ENCODE measurements at regions not wholly inside any gene's neighbourhood (a gene's known extent, or its start where the extent isn't known, plus 50 kb on each side); places are given as distances from the start of the nearest gene placed in this dataset.

DNA sequence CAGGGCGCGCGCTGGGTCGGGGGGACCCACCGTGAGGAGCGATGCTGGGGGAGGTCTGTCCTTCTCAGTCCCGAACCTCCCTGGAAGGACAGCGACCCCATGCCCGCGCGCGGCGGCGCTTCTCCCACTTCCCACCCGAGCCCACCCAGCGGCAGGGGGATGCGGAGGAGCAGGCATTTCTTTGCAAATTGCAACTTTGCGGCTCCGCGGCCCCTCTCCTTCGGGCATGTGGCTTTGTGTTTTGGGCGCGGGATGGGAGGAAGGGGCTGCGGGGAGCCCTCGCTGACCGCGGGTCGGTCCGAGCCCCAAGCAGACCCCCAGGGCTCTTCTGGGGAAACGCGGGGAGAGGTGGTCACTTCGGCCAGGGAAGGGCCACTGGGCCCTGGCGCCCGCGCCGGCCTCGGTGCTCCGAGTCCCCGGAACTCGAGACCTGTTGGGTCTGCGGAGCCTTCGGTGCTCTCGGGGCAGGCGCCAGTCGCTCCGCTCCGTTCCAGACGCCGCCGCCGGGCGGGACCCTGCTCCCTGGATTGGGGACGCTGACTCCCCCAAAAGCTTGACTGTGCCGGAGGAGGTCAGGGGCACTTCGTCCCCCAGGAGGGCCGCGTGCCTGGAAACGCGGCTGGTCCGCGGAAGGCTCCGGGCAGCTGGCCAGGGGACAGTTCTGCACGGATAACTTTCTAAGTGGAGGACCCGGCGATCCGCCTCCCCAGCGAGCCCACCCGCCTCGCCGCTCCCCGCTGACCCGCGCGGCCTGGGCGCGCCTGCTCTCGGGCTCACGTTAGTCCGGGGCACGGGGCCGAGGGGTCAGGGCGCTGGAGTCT lies 164.2 kb upstream of the DPP6 start:
- peaks cover 25 to 41% (median 36%) of the 10 kb centered on the region in 3 donors for H3K27me3 ChIP-seq
- H3K9me3 ChIP-seq: no peaks in the 10 kb centered on the region
- peaks cover 0 to 5% of the 10 kb centered on the region in 2 donors for H3K4me1 ChIP-seq
- in situ Hi-C loops (cut with MboI; ENCODE audit: low sequenced_read_pairs in 4 of 4): no loop called here
- ATAC-seq (no peak), DNase-seq (no peak)
- no peaks in the 10 kb centered on the region for H3K36me3 ChIP-seq
- peak overlapping the region; percentile 32 to 41 (median 36) for H3K4me3 ChIP-seq
- no peak for TF ChIP-seq POLR2A (IDR thresholded peaks at IDR 0.05)
- TF ChIP-seq, protein P1, sequence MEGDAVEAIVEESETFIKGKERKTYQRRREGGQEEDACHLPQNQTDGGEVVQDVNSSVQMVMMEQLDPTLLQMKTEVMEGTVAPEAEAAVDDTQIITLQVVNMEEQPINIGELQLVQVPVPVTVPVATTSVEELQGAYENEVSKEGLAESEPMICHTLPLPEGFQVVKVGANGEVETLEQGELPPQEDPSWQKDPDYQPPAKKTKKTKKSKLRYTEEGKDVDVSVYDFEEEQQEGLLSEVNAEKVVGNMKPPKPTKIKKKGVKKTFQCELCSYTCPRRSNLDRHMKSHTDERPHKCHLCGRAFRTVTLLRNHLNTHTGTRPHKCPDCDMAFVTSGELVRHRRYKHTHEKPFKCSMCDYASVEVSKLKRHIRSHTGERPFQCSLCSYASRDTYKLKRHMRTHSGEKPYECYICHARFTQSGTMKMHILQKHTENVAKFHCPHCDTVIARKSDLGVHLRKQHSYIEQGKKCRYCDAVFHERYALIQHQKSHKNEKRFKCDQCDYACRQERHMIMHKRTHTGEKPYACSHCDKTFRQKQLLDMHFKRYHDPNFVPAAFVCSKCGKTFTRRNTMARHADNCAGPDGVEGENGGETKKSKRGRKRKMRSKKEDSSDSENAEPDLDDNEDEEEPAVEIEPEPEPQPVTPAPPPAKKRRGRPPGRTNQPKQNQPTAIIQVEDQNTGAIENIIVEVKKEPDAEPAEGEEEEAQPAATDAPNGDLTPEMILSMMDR (IDR thresholded peaks at IDR 0.05 in 4 of 5, conservative IDR thresholded peaks at IDR 0.05 in 1 of 5): no peak
- no peak overlapping the region for H3K27ac ChIP-seq
- intact Hi-C loops (cut with DNase I; ENCODE audit: low total_unique reads): no loop called here

DNA sequence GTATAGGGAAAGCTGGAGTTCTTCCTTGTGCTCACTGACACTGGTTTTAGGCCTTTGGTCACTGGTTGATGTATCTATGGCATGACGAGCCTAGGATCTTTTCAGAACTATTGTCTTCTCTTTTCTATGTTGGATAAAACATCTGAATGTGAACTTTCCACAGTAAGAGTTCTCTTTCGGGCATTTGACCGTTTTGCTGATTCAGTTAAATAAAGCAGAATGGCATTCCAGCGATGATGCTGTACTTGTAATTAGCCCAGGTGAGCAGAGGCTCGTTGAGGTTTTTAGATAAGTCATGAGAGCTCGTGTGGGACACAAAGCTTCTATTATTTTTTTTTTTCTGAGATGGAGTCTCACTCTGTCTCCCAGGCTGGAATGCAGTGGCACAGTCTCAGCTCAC lies 160.2 kb upstream of the DPP6 start:
- Histone ChIP-seq H3K4me3 (no peak overlapping the region), H3K9me3 (no peaks in the 10 kb centered on the region), H3K27me3 (peaks cover 18 to 29% (median 25%) of the 10 kb centered on the region in 3 donors)

DNA sequence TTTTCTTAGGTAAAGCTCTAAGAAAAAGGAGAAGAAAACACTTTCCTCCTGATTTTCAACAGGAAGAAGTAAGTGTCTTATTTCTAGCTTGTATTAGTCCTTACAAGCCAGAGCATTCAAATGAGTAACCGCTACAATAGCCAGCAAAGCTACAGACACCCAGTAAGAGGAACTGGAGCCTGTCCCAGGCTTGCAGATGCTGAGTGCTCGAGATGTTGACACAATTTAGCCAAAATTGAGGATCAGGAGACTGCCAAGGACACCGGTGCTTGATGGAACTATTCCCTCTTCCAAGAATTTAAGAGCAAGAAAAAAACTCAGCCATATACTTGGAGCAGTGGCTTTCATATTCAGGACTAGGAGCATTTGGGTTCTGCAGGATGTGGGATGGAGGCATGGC lies 149.3 kb upstream of the DPP6 start:
- TF ChIP-seq, protein P1 (IDR thresholded peaks at IDR 0.05 in 4 of 5, conservative IDR thresholded peaks at IDR 0.05 in 1 of 5): no peak
- TF ChIP-seq POLR2A (IDR thresholded peaks at IDR 0.05): no peak
- Histone ChIP-seq H3K27me3 (no peaks in the 10 kb centered on the region), H3K9me3 (no peaks in the 10 kb centered on the region), H3K4me3 (no peak overlapping the region), H3K36me3 (no peaks in the 10 kb centered on the region), H3K4me1 (no peaks in the 10 kb centered on the region), H3K27ac (no peak overlapping the region)
- ATAC-seq: no peak
- in situ Hi-C loops (cut with MboI; ENCODE audit: low sequenced_read_pairs in 4 of 4) (no loop called here), intact Hi-C loops (cut with DNase I; ENCODE audit: low total_unique reads) (no loop called here)
- DNase-seq: peak in 1 of 2 donors; percentile 42

More for the DNA sequence above, 160.2 kb upstream of the DPP6 start:
- ATAC-seq (no peak), DNase-seq (no peak)
- TF ChIP-seq, protein P1 (IDR thresholded peaks at IDR 0.05 in 4 of 5, conservative IDR thresholded peaks at IDR 0.05 in 1 of 5): no peak
- no peak for TF ChIP-seq POLR2A (IDR thresholded peaks at IDR 0.05)
- Histone ChIP-seq H3K27ac (no peak overlapping the region), H3K4me1 (peaks cover 0 to 5% of the 10 kb centered on the region in 2 donors), H3K36me3 (no peaks in the 10 kb centered on the region)
- in situ Hi-C loops (cut with MboI; ENCODE audit: low sequenced_read_pairs in 4 of 4): no loop called here
- intact Hi-C loops (cut with DNase I; ENCODE audit: low total_unique reads): no loop called here

DNA sequence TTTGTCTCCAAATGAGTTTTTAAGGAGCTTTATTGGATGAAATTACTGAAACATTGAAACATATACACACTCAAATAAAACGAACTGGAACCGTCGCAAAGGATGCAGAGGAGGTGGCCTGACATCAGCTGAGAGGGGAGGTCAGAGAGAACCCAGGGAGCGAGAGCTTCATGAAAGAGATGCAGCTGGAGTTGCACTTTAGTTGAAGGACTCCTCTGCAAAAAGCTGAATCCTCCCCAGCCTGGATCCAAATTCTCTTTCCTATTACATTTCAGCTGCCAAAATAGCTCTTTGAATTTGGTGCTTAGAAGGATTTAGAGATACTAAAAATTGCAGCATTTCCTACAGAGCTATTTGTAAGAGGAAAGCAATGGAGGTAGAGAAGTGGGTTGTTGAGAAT lies 140.0 kb upstream of the DPP6 start:
- no peaks in the 10 kb centered on the region for H3K9me3 ChIP-seq
- in situ Hi-C loops (cut with MboI; ENCODE audit: low sequenced_read_pairs in 4 of 4) (no loop called here), intact Hi-C loops (cut with DNase I; ENCODE audit: low total_unique reads) (no loop called here)
- H3K36me3 ChIP-seq: no peaks in the 10 kb centered on the region
- ATAC-seq (no peak), DNase-seq (no peak)
- TF ChIP-seq, protein P1 (IDR thresholded peaks at IDR 0.05 in 4 of 5, conservative IDR thresholded peaks at IDR 0.05 in 1 of 5): no peak
- no peak for TF ChIP-seq POLR2A (IDR thresholded peaks at IDR 0.05)
- H3K4me3 ChIP-seq: no peak overlapping the region
- no peaks in the 10 kb centered on the region for H3K27me3 ChIP-seq
- no peak overlapping the region for H3K27ac ChIP-seq
- no peaks in the 10 kb centered on the region for H3K4me1 ChIP-seq

All from gastrocnemius medialis (tissue), 4 donors.